Trophoblast cell (in vitro differentiated cells and primary cell): ENCODE measurements at regions not wholly inside any gene's neighbourhood (a gene's known extent, or its start where the extent isn't known, plus 50 kb on each side); places are given as distances from the start of the nearest gene placed in this dataset.

Experiments
- DNase-seq, 2 donors: peaks; one replicate each; pipeline ENCODE4 v3.0.0-alpha.2; 2016
- H2AFZ ChIP-seq: 2 replicates; pipeline ENCODE4 v1.6.1; 2013; ENCODE audit warnings: low read length, moderate library complexity, mild to moderate bottlenecking; ENCODE audit not compliant: insufficient read depth, poor library complexity
- H2AK5ac ChIP-seq: 2 replicates; pipeline ENCODE4 v1.6.1; 2013; ENCODE audit warnings: mild to moderate bottlenecking, low read length
- H2BK120ac ChIP-seq: 2 replicates; pipeline ENCODE4 v1.6.1; 2013; ENCODE audit warnings: low read length, mild to moderate bottlenecking, moderate library complexity; ENCODE audit not compliant: insufficient read depth, poor library complexity
- H2BK12ac ChIP-seq: 2 replicates; pipeline ENCODE4 v1.6.1; 2013; ENCODE audit warnings: mild to moderate bottlenecking, low read length, moderate library complexity
- H2BK5ac ChIP-seq: 2 replicates; pipeline ENCODE4 v1.6.1; 2013; ENCODE audit warnings: low read length, low read depth, moderate library complexity, mild to moderate bottlenecking; ENCODE audit not compliant: poor library complexity
- H3K14ac ChIP-seq: 2 replicates; pipeline ENCODE4 v1.6.1; 2013; ENCODE audit warnings: mild to moderate bottlenecking, low read length
- H3K18ac ChIP-seq: 2 replicates; pipeline ENCODE4 v1.6.1; 2013; ENCODE audit warnings: mild to moderate bottlenecking, low read length
- H3K23ac ChIP-seq: 2 replicates; pipeline ENCODE4 v1.6.1; 2013; ENCODE audit warnings: low read length
- H3K27ac ChIP-seq: 2 replicates; pipeline ENCODE4 v1.5.1; 2013; ENCODE audit warnings: low read depth, mild to moderate bottlenecking, inconsistent platforms, low read length, moderate library complexity
- H3K27me3 ChIP-seq: 2 replicates; pipeline ENCODE4 v1.6.1; 2013; ENCODE audit warnings: inconsistent platforms, mild to moderate bottlenecking, low read length, moderate library complexity; ENCODE audit not compliant: insufficient read depth
- H3K36me3 ChIP-seq, 2 experiments: 1 replicate in 1 of 2; 2 replicates in 1 of 2; pipeline ENCODE4 v1.6.1; 2013; ENCODE audit warnings: low read length in 2 of 2, mild to moderate bottlenecking in 2 of 2, moderate library complexity in 1 of 2; ENCODE audit not compliant: insufficient read depth in 2 of 2, control insufficient read depth in 1 of 2
- H3K4ac ChIP-seq: 2 replicates; pipeline ENCODE4 v1.6.1; 2013; ENCODE audit warnings: low read depth, mild to moderate bottlenecking, low read length, moderate library complexity
- H3K4me1 ChIP-seq, 2 experiments: 1 replicate in 1 of 2; 2 replicates in 1 of 2; pipeline ENCODE4 v1.6.1; 2013; ENCODE audit warnings: low read length in 2 of 2, mild to moderate bottlenecking in 2 of 2, moderate library complexity in 1 of 2; ENCODE audit not compliant: insufficient read depth in 2 of 2, control insufficient read depth in 1 of 2
- H3K4me2 ChIP-seq: 2 replicates; pipeline ENCODE4 v1.6.1; 2013; ENCODE audit warnings: inconsistent platforms, mild to moderate bottlenecking, low read length, moderate library complexity
- H3K4me3 ChIP-seq: 2 replicates; pipeline ENCODE4 v1.5.1; 2013; ENCODE audit warnings: mild to moderate bottlenecking, low read depth, low read length, inconsistent platforms
- H3K79me1 ChIP-seq: one replicate; pipeline ENCODE4 v1.6.1; 2013; ENCODE audit warnings: low read length
- H3K79me2 ChIP-seq: 2 replicates; pipeline ENCODE4 v1.6.1; 2013; ENCODE audit warnings: low read length, mild to moderate bottlenecking; ENCODE audit not compliant: control insufficient read depth, insufficient read depth, poor library complexity
- H3K9ac ChIP-seq: 2 replicates; pipeline ENCODE4 v1.6.1; 2013; ENCODE audit warnings: mild to moderate bottlenecking, low read length
- H3K9me3 ChIP-seq: 2 replicates; pipeline ENCODE4 v1.6.1; 2013; ENCODE audit warnings: low read depth, mild to moderate bottlenecking, control low read depth, inconsistent platforms, low read length; ENCODE audit not compliant: insufficient read depth
- H4K12ac ChIP-seq: 2 replicates; pipeline ENCODE4 v1.6.1; 2013; ENCODE audit warnings: low read depth, mild to moderate bottlenecking, low read length, moderate library complexity
- H4K8ac ChIP-seq: 2 replicates; pipeline ENCODE4 v1.6.1; 2013; ENCODE audit warnings: low read depth, mild to moderate bottlenecking, low read length, moderate library complexity
- H4K91ac ChIP-seq: one replicate; pipeline ENCODE4 v1.6.1; 2013; ENCODE audit warnings: low read depth, mild to moderate bottlenecking, low read length, moderate library complexity
- WGBS: extraction: QIAGEN DNeasy Blood & Tissue Kit; methylation state at CpG from one replicate; pipeline ENCODE4 v1.1.7; 2013; ENCODE audit warnings: missing lambda C conversion rate; ENCODE audit not compliant: insufficient read length, insufficient coverage; ENCODE audit errors: extremely low coverage; 5-methylcytosine and 5-hydroxymethylcytosine counted together

DNA sequence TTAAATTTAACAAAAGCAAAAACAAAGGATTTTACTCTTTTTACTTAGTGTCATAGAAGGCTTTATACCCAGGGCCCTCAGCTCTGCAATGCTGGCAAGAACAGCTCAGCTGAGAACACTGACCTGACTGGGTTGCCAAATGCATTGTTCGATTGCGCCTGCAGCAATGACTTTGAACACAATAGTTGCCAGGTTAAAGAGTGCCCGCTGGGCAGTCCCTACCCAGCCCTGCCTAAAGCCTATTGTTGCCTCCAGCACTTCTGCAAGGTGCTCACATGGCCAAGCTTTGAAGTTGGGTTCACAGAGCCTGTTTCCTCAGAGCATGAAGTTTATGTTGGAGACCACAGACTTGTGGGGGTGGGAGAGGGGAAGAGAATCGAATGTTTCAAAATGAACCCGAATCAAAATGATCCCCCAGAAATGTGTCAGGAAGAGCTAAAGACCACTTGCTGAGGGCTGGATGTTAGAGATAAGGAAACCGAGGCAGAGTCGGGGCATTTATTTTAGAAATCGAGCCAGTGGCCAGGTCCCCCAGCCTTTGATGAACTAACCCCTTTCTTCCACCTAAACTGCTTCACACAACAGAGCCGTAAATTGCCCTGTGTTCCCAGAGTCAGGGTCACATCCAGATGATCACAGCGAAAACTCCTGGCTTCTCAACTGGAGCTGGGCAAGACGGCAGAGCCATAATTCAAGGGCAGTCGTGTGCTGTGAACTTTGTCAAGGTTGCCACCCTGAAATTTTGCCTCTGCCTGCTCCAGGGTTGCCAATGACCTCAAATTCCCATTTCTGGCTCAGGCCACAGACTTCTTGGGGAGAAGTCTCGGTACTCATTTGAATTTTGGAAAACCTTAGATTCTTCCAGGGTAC lies 55.0 kb downstream of the FOXA2 start:
- H2AFZ ChIP-seq = no peak overlapping the region
- WGBS = no CpG with 5 or more reads among the region's 13 CpGs

DNA sequence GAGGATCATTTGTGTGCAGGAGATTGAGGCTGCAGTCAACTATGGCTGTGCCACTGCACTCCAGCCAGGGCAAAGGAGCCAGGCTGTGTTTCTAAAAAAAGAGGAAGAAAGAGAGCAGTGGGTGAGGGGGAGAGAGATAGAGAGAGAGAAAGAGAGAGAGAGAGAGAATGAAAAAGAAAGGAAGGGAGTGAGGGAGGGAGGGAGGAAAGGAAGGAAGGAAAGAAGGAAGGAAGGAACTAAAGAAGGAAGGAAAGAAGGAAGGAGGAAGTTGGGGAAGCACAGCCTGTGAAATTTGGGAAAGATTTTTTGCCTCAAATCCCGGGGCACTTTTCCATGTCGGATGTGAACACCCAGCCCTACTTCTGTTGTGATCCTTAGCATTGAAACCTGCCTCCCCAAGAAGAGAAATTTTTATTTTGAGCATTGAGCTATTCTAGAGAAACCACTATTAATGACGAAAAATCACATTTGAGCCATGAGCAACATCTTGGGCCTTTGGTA lies 57.8 kb downstream of the FOXA2 start:
- Histone ChIP-seq H3K36me3 (no peaks in the 10 kb centered on the region), H3K9ac (no peak overlapping the region), H2AK5ac (no peak overlapping the region), H4K91ac (no peak overlapping the region), H3K79me1 (no peaks in the 10 kb centered on the region), H3K4me3 (no peak overlapping the region), H2AFZ (no peak overlapping the region), H2BK12ac (no peak overlapping the region), H3K18ac (no peak overlapping the region), H2BK5ac (no peak overlapping the region), H3K14ac (no peak overlapping the region), H3K27me3 (no peaks in the 10 kb centered on the region), H3K9me3 (peaks cover 2% of the 10 kb centered on the region), H2BK120ac (no peak overlapping the region), H3K79me2 (no peaks in the 10 kb centered on the region), H4K8ac (no peak overlapping the region), H3K4ac (no peak overlapping the region), H4K12ac (no peak overlapping the region), H3K4me2 (no peak overlapping the region), H3K4me1 (no peaks in the 10 kb centered on the region), H3K27ac (no peak overlapping the region), H3K23ac (no peak overlapping the region)
- DNase-seq = no peak
- no CpG with 5 or more reads among the region's 3 CpGs for WGBS

More for the DNA sequence above, 55.0 kb downstream of the FOXA2 start:
- no peak overlapping the region for H4K12ac ChIP-seq
- no peak overlapping the region for H3K23ac ChIP-seq
- no peak overlapping the region for H3K4me2 ChIP-seq
- H3K9me3 ChIP-seq = no peaks in the 10 kb centered on the region
- H3K36me3 ChIP-seq = no peaks in the 10 kb centered on the region
- no peak overlapping the region for H3K27ac ChIP-seq
- no peak overlapping the region for H2BK12ac ChIP-seq
- H3K9ac ChIP-seq = no peak overlapping the region
- no peaks in the 10 kb centered on the region for H3K4me1 ChIP-seq
- H4K8ac ChIP-seq = no peak overlapping the region
- no peaks in the 10 kb centered on the region for H3K27me3 ChIP-seq
- H2AK5ac ChIP-seq = no peak overlapping the region
- no peaks in the 10 kb centered on the region for H3K79me2 ChIP-seq
- no peak overlapping the region for H2BK5ac ChIP-seq
- no peak overlapping the region for H3K4me3 ChIP-seq
- no peak overlapping the region for H3K4ac ChIP-seq
- H2BK120ac ChIP-seq = no peak overlapping the region
- no peak for DNase-seq
- no peak overlapping the region for H4K91ac ChIP-seq
- H3K18ac ChIP-seq = no peak overlapping the region
- H3K14ac ChIP-seq = no peak overlapping the region
- no peaks in the 10 kb centered on the region for H3K79me1 ChIP-seq

DNA sequence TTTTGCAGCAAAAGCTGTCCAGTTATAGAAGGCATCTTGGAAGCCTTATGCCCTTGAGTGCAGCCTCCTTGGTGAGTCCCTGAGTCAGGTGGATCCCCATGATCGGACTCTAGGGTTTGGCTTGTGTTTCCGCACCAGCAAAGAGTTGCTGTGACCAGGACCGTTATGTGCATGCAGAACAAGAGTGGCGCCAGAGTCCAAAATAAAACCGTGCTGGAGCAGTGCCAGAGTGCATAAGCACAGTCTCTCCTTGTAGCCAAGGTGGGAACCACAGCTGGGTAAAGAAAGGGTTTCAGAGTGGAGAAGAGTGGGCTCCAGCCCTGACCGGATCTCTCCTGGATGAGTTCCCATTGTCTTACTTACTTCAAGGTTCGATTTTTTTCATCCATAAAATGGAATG lies 58.6 kb downstream of the FOXA2 start:
- H3K18ac ChIP-seq = no peak overlapping the region
- H3K27ac ChIP-seq = no peak overlapping the region

DNA sequence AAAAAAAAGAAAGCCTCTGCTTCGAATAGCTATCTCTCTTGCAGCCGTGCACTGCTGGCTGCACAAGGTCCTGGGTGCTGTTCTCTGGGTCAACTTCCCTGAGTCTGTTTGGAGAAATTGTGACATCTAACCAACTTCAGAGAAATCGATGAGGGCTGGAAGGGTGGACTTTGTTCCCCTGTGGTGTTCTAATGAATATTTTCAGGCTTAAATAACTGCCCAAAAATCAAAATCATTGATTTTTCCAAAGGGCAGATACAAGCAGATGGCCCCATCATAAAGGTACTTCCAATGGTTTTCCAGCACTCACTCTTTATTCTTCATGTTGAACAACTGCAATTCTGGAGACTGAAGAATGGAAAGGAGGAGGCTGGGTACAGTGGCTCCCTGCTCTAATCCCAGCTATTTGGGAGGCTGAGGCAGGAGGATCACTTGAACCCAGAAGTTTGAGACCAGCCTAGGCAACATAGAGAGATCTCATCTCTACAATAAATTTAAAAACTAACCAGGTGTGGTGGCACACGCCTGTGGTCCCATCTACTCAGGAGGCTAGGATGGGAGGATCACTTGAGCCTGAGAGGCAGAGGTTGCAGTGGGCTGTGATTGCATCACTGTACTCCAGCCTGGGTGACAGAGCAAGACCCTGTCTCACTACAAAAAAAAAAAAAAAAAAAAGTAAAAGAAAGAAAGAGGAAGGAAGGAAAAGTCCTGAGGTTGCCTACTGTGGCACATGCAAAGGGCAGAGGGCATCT lies 59.1 kb downstream of the FOXA2 start:
- H3K27me3 ChIP-seq = no peaks in the 10 kb centered on the region
- peaks cover 2% of the 10 kb centered on the region for H3K9me3 ChIP-seq
- H3K79me1 ChIP-seq = no peaks in the 10 kb centered on the region
- no peak overlapping the region for H2BK5ac ChIP-seq
- H3K4me2 ChIP-seq = no peak overlapping the region
- no peak overlapping the region for H3K9ac ChIP-seq
- no peak for DNase-seq
- H2AFZ ChIP-seq = no peak overlapping the region
- no peak overlapping the region for H4K91ac ChIP-seq
- no peak overlapping the region for H3K23ac ChIP-seq
- H4K12ac ChIP-seq = no peak overlapping the region
- no peak overlapping the region for H2BK12ac ChIP-seq
- no peaks in the 10 kb centered on the region for H3K4me1 ChIP-seq
- no peak overlapping the region for H4K8ac ChIP-seq
- no peak overlapping the region for H2BK120ac ChIP-seq
- no peak overlapping the region for H3K27ac ChIP-seq
- H3K14ac ChIP-seq = no peak overlapping the region
- no peak overlapping the region for H2AK5ac ChIP-seq
- H3K4ac ChIP-seq = no peak overlapping the region
- no CpG with 5 or more reads among the region's 4 CpGs for WGBS
- no peak overlapping the region for H3K18ac ChIP-seq
- H3K36me3 ChIP-seq = no peaks in the 10 kb centered on the region
- H3K79me2 ChIP-seq = no peaks in the 10 kb centered on the region
- H3K4me3 ChIP-seq = no peak overlapping the region

More for the DNA sequence above, 58.6 kb downstream of the FOXA2 start:
- Histone ChIP-seq H2BK12ac (no peak overlapping the region), H2BK5ac (no peak overlapping the region), H3K9me3 (peaks cover 2% of the 10 kb centered on the region), H3K4me3 (no peak overlapping the region), H2BK120ac (no peak overlapping the region), H3K4me1 (no peaks in the 10 kb centered on the region), H3K36me3 (no peaks in the 10 kb centered on the region), H4K8ac (no peak overlapping the region), H2AK5ac (no peak overlapping the region), H3K79me1 (no peaks in the 10 kb centered on the region), H3K79me2 (no peaks in the 10 kb centered on the region), H3K9ac (no peak overlapping the region), H3K27me3 (no peaks in the 10 kb centered on the region), H2AFZ (no peak overlapping the region), H3K4me2 (no peak overlapping the region), H4K91ac (no peak overlapping the region), H3K23ac (no peak overlapping the region), H4K12ac (no peak overlapping the region), H3K4ac (no peak overlapping the region), H3K14ac (no peak overlapping the region)
- no CpG with 5 or more reads among the region's 7 CpGs for WGBS
- DNase-seq = no peak
